ENCODE measurements at regions not wholly inside any gene's neighbourhood (a gene's known extent, or its start where the extent isn't known, plus 50 kb on each side); places are given as distances from the start of the nearest gene placed in this dataset.

- TF ChIP-seq CTCF (conservative IDR thresholded peaks at IDR 0.05; ENCODE audit: low read depth, low read length) = no peak
- DNase-seq (ENCODE audit: low read depth) = no peak
- H3K4me3 ChIP-seq (ENCODE audit: low read depth, low read length) = no peak overlapping the region
Measured at GRCh38 chr17:33944412-33944811, 310.7 kb upstream of the CCL2 start.

GRCh38 chr17:33944826-33945225 is 310.3 kb upstream of the CCL2 start:
- H3K4me3 ChIP-seq (ENCODE audit: low read depth, low read length) = no peak overlapping the region
- TF ChIP-seq CTCF (conservative IDR thresholded peaks at IDR 0.05; ENCODE audit: low read depth, low read length) = no peak
- DNase-seq (ENCODE audit: low read depth) = no peak

- no peak for TF ChIP-seq CTCF (conservative IDR thresholded peaks at IDR 0.05; ENCODE audit: low read depth, low read length)
- H3K4me3 ChIP-seq (ENCODE audit: low read depth, low read length) = no peak overlapping the region
- no peak for DNase-seq (ENCODE audit: low read depth)
Measured at GRCh38 chr17:33945646-33946546, 309.2 kb upstream of the CCL2 start.

- no peak for DNase-seq (ENCODE audit: low read depth)
- H3K4me3 ChIP-seq (ENCODE audit: low read depth, low read length) = no peak overlapping the region
Measured at GRCh38 chr17:33947762-33948161, 307.3 kb upstream of the CCL2 start.

GRCh38 chr17:33948309-33948708 is 306.8 kb upstream of the CCL2 start:
- no peak for TF ChIP-seq CTCF (conservative IDR thresholded peaks at IDR 0.05; ENCODE audit: low read depth, low read length)
- no peak for DNase-seq (ENCODE audit: low read depth)
- H3K4me3 ChIP-seq (ENCODE audit: low read depth, low read length) = no peak overlapping the region

More at GRCh38 chr17:33947762-33948161, 307.3 kb upstream of the CCL2 start:
- no peak for TF ChIP-seq CTCF (conservative IDR thresholded peaks at IDR 0.05; ENCODE audit: low read depth, low read length)

- no peak for DNase-seq (ENCODE audit: low read depth)
- no peak overlapping the region for H3K4me3 ChIP-seq (ENCODE audit: low read depth, low read length)
- TF ChIP-seq CTCF (conservative IDR thresholded peaks at IDR 0.05; ENCODE audit: low read depth, low read length) = peak; percentile 65
Measured at GRCh38 chr17:33949100-33949499, 306.0 kb upstream of the CCL2 start.

GRCh38 chr17:33950061-33950460 is 305.0 kb upstream of the CCL2 start:
- H3K4me3 ChIP-seq (ENCODE audit: low read depth, low read length) = no peak overlapping the region
- DNase-seq (ENCODE audit: low read depth) = no peak
- TF ChIP-seq CTCF (conservative IDR thresholded peaks at IDR 0.05; ENCODE audit: low read depth, low read length) = no peak
